Thoracic aorta (tissue), 2 donors: ENCODE measurements at regions not wholly inside any gene's neighbourhood (a gene's known extent, or its start where the extent isn't known, plus 50 kb on each side); places are given as distances from the start of the nearest gene placed in this dataset.

Experiments used
- ATAC-seq: fragments of 150-250 bp; one replicate; pipeline ENCODE4 v1.8.0; 2017; ENCODE audit warnings: low read depth; ENCODE audit not compliant: insufficient number of reproducible peaks, low FRiP score
- DNase-seq: peaks from one replicate; pipeline ENCODE4 v3.0.0-alpha.2; 2020; ENCODE audit warnings: low spot score
- H3K27ac ChIP-seq, 2 donors: fragments of 200-600 bp; sonication (generic); 1 replicate in 1 of 2; 2 replicates in 1 of 2; pipeline ENCODE4 v1.5.1; 2016; ENCODE audit warnings: mild to moderate bottlenecking in 2 of 2, moderate library complexity in 2 of 2
- H3K27me3 ChIP-seq: fragments of 200-600 bp; sonication (generic); replicated peaks from 2 replicates; pipeline ENCODE4 v1.6.0; 2016; ENCODE audit warnings: mild to moderate bottlenecking; ENCODE audit not compliant: insufficient read depth
- H3K36me3 ChIP-seq: fragments of 200-600 bp; sonication (generic); one replicate; pipeline ENCODE4 v1.5.1; 2016
- H3K4me1 ChIP-seq, 2 donors: fragments of 200-600 bp; sonication (generic); 1 replicate in 1 of 2; 2 replicates in 1 of 2; pipeline versions ENCODE4 v1.5.1 to v1.6.0; 2016; ENCODE audit warnings: low read depth in 2 of 2, mild to moderate bottlenecking in 1 of 2; ENCODE audit not compliant: control insufficient read depth in 1 of 2
- H3K4me3 ChIP-seq: fragments of 200-600 bp; sonication (generic); 2 replicates; pipeline ENCODE4 v1.5.1; 2016; ENCODE audit warnings: mild to moderate bottlenecking
- H3K9me3 ChIP-seq: fragments of 200-600 bp; sonication (generic); 2 replicates; pipeline ENCODE4 v1.5.1; 2016
- CTCF ChIP-seq: fragments of 200-600 bp; sonication (generic); IDR thresholded peaks from one replicate; pipeline ENCODE4 v1.5.1; 2019; ENCODE audit warnings: antibody characterized with exemption

DNA sequence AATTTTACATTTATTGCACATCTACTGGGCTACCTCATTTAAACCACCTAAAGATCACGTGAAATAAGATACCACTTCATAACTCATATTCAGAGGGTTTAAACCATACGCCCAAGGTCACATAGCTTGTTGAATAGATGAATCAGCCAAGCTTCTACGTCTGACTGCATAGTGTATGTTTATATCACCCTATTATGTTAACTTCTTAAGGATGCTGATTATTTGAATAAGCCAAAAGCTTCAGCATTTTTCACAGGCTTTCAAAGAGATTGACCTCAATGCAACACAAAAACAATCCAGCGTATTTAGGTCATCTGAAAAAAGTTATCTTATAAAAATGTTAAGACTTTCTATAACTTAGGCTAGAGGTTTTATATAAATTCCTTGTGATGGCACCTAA lies 373.8 kb downstream of the TGFB2 start:
- no peak for DNase-seq
- no peaks in the 10 kb centered on the region for H3K9me3 ChIP-seq
- ATAC-seq = no peak
- no peak overlapping the region for H3K4me3 ChIP-seq
- no peak for TF ChIP-seq CTCF
- no peaks in the 10 kb centered on the region for H3K27me3 ChIP-seq
- H3K4me1 ChIP-seq = no peaks in the 10 kb centered on the region
- no peak overlapping the region for H3K27ac ChIP-seq
- no peaks in the 10 kb centered on the region for H3K36me3 ChIP-seq

GRCh38 chr1:218728898-218729565 lies 383.9 kb downstream of the TGFB2 start:
- ATAC-seq (no peak), DNase-seq (no peak)
- Histone ChIP-seq H3K27me3 (no peaks in the 10 kb centered on the region), H3K27ac (no peak overlapping the region), H3K36me3 (no peaks in the 10 kb centered on the region), H3K4me3 (no peak overlapping the region), H3K4me1 (no peaks in the 10 kb centered on the region), H3K9me3 (no peaks in the 10 kb centered on the region)
- TF ChIP-seq CTCF = no peak

DNA sequence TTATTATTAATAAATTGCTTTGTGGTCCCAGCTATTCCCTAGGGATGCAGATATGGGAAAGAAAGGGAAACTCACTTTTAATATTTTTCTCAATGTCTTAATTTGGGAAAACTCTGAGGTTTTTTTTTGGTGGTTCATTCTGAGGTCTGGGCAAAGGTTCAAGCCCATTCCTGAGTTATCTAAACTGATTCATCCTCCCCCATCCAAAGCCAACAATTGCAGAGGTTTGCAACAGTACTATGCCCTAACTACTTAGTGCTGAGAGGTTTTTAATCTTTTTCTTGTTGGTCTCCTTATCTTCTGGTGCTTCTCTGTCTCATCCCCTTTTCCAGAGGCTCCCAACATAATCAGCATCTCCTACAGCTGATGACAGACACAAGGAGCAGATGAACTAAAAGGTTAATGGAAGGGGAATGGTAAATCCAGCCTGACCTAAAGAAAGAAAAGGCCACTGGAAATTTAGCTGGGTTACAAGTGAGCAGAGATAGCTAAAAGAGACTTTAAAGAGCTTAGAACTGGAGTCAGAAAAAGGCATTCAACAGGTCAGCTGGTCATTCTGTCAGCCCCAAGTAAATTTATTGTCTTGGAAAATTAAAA lies 390.4 kb downstream of the TGFB2 start:
- DNase-seq = no peak
- Histone ChIP-seq H3K4me1 (peaks cover 11 to 15% of the 10 kb centered on the region in 2 donors), H3K9me3 (no peaks in the 10 kb centered on the region), H3K27me3 (no peaks in the 10 kb centered on the region), H3K36me3 (no peaks in the 10 kb centered on the region), H3K27ac (no peak overlapping the region), H3K4me3 (no peak overlapping the region)
- no peak for TF ChIP-seq CTCF
- ATAC-seq = no peak

DNA sequence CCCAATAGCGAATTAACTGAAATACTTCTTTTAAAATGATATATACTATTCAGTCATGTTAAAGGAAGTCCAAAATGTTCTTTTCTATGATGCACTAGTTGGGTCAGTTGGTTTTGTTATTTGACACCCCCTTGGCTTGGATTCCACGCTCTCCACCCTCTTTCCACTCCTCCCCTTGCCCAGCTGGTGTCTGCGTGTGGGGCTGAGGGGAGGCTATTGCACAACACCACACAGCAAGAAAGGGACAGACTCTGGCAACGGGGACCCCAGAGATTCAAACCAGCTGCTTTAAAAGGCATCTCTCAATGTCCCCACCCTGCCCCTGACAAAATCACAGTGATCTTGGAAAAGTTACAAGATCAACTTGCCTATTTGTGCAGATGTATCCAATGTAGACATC lies 394.3 kb downstream of the TGFB2 start:
- Histone ChIP-seq H3K27ac (no peak overlapping the region), H3K36me3 (no peaks in the 10 kb centered on the region), H3K9me3 (no peaks in the 10 kb centered on the region), H3K4me3 (no peak overlapping the region), H3K4me1 (peaks cover 11 to 15% of the 10 kb centered on the region in 2 donors), H3K27me3 (no peaks in the 10 kb centered on the region)
- ATAC-seq = no peak
- DNase-seq = no peak
- TF ChIP-seq CTCF = no peak

DNA sequence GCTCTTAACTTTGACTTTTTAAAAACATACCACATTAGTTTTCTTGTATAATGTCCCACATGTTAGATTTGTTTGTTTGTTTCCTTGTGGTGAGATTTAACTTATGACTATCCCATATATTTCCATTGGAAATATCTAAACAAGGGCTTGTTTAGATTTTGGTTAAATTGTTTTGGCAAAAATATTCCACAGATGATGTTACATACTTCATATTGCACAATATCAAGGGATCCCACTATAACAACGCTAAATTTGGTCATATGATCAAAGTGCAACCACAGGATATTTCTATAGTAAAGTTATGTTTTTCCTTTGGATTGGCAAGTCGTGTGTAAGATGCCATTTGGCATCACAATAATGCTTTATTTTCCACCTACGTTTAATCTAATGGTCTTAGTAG lies 396.7 kb downstream of the TGFB2 start:
- DNase-seq = no peak
- ATAC-seq = no peak

More for the DNA sequence above, 396.7 kb downstream of the TGFB2 start:
- Histone ChIP-seq H3K27me3 (no peaks in the 10 kb centered on the region), H3K27ac (no peak overlapping the region), H3K9me3 (no peaks in the 10 kb centered on the region), H3K4me1 (peaks cover 0 to 4% of the 10 kb centered on the region in 2 donors), H3K36me3 (no peaks in the 10 kb centered on the region), H3K4me3 (no peak overlapping the region)
- no peak for TF ChIP-seq CTCF
